Left ventricle myocardium superior (tissue), 1 donor: ENCODE measurements at regions not wholly inside any gene's neighbourhood (a gene's known extent, or its start where the extent isn't known, plus 50 kb on each side); places are given as distances from the start of the nearest gene placed in this dataset.
A peak's percentile ranks its signal among the peaks of the same experiment; 100 is the strongest.

ENCODE experiments used
- ATAC-seq: fragments of 200-7000 bp; cut with Tn5 transposase; one replicate; pipeline ENCODE4 v1.9.1; 2020; ENCODE audit warnings: mild to moderate bottlenecking, moderate library complexity
- DNase-seq: peaks from one replicate; pipeline ENCODE4 v3.0.0-alpha.2; 2020
- intact Hi-C: fragments of 100-400 bp; cut with micrococcal nuclease; formaldehyde crosslinking; loops from one replicate; pipeline ENCODE4 v1.11.0; 2022
- donor health status: DM: no; HTN: yes; CAD: no; lungs with severe emphysema.

DNA sequence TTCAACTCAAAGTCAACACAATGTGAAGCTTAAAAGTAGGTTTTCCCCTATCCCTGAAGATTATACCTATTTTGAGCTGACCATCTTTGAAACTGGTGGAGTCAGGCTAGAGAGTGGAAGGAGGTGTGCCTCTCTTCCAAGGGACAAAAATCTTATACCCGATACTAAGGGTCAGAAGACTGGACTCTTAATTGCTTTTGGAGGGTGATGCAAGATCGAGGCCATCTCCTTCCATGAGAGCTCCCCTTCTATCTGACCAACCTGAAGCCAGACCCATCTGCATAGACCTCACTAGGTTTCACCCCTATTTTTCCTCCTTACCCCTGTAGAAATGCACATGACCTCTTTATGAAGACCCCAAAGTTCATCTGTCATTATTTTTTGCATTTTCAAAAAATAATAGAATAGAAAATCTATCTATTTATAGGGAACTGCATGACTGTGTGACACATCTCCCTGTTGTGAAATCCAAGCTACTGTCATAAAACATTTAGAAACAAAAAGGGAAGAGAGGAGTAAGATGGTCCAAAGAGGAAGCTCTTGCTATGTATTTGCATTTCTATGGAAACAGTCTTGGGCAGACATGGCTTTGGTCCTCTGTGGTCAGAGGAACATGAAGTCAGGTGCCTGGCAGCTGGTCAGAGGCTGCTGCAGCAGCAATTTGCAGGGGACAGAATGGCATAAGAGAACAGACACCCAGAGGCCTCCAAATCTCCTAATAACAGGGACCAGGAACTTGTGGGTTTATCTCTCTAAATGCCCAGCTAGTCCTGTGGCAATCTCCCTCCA is 349.2 kb downstream of the MAFB start:
- peak; percentile 50 for DNase-seq
- intact Hi-C loops = no loop called here
- ATAC-seq = peak; percentile 89

DNA sequence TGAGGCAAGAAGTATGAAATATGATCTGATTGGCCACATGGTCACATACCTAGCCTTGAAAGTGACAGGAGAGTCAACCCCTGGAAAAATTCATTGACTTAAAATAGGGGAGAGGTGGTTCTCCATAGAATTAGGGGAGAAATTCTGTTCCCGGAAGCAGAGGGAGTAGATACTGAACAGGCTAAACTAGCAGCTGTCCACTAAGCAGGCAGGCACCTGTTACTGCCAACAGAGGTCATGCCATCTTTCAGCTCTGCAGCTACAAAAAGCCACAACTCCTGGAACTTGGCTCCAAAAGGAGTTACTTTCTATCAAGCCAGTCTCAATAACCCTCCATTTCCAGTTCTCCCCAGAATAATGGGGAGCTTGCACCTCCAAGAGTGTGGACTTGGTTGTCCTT is 352.5 kb downstream of the MAFB start:
- intact Hi-C loops = no loop called here
- DNase-seq = no peak
- ATAC-seq = no peak

DNA sequence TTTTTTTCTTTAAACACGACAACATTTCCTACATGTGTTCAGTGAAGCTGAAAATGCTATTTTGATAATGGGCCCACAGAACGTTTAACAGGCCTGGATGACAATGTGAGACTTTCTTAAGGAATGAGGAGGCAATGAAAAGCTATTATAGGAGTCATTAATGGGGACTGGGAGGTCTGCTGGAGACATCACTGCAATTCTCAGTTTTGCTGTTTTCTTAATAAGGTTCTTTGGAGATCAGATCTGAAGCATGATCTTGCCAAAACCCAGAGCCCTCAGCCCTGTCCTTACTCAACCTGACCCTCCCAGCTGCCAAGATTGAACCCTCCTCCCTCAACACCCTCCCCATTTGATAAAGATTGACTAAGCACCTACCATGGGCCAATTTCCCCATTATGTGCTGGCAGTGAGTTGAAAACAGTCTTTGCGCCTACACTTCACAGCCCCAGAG is 353.1 kb downstream of the MAFB start:
- ATAC-seq (peak; percentile 16), DNase-seq (no peak)
- intact Hi-C loops = no loop called here

DNA sequence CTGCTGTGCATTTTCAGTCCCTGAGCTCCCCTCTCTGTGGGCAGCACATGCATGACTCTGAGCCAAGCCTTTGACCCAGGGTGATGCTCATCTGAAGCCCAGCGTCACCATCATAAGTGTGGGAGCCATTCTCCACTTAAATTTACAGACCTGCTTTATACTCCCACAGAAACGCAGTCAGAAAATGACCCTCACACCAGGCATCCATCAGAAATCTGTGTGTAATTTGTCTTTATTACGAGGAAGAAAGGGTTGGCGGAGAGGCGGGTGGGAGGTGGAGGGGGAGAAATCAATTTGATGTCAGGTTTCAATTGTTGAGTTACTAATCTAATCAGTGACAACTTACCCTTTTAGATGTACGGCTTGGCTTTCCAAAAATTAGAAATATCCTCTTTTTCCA is 353.6 kb downstream of the MAFB start:
- ATAC-seq (no peak), DNase-seq (no peak)
- intact Hi-C loops = no loop called here

DNA sequence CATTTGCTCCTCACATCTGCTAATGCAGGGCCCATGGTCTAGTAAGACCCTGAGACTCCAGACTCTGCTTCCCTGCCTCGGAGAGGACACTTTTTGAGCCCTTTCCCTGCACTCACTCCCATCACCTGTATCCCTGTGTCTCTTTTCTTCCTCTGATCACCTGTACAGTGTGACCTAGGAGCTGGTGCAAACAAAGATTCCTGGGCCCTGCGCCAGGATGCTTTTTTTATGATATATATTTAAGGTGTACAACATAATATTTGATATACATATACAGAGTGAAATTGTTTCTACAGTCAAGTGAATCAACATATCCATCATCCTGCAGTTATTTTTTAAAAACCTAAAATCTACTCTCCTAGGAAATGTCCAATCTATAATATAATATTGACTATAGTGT is 355.4 kb downstream of the MAFB start:
- DNase-seq = no peak
- ATAC-seq = no peak
- intact Hi-C loops = no loop called here

DNA sequence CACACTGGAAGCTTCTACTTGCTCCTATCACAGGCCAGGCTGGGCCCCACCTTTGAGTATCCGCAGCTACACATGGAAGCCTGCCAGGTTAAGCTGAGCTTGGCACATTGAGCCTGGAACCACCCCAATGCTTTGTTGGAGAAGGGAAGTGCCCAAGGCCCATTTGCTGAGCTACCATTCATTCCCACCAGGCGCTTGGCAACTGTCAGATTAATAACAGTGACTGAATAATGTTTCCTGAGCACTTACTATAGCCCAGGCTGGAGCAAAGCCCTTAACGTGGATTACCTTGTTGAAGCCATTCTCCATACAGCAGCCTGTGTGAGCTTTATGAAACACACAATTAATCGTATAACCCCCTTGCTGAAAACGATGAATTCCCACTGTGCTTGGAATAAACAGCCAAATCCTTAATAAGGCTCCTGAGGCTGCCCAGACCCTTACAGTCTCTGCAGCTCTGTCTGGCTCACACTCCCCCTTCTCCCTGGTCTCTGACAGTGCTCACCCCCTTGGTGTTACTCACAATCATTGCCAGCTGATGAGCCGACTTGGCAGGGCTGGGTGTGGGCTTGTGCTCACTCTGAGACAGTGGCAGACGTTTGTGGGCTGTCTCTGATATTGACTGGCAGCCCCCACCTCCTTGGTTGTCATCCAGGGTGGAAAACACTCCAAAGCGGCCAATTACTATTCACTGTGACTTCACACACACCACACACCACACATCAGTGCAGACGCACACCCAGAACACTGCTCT is 357.1 kb downstream of the MAFB start:
- intact Hi-C loops = no loop called here
- ATAC-seq = peak; percentile 59

DNA sequence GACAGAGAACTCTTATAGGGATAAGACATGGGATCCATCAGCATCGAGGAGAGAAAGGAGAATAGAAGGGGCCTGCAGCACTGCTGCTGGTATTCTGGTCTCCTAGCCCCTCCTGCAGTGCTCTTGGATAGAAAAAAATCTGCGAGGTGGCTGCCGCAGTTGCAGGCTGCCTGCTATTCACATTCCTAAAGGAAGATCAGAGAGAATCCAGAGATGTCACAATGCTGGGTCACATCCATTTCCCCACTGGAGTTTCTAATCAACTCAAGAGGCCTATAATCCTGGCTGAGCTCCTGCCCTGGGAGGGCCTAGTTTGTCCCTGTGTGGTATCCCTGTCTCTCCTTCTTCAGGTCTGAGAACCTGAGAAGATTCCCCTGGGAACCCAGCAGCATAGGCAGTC is 357.8 kb downstream of the MAFB start:
- intact Hi-C loops = no loop called here
- DNase-seq = no peak
- ATAC-seq = no peak

More for the DNA sequence above, 357.1 kb downstream of the MAFB start:
- no peak for DNase-seq

DNA sequence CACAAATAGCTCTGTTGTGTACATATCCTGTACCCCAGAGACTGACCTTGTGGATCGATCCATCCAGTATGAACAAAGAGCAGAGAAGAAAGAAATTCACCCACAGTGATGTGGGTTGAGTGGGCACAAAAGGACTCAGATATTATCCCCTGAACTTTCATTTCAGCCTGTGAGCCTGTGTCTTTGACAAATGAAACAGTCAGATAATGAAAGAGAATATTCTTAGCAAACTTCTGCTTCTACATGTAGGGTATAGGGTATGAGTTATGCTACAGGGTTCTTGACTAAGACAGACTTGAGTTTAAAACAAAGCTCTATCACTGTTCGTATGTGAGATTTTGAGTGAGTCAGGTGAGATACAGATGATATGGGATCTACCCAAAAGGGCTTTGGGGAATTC is 359.7 kb downstream of the MAFB start:
- ATAC-seq = no peak
- intact Hi-C loops = no loop called here
- DNase-seq = no peak

DNA sequence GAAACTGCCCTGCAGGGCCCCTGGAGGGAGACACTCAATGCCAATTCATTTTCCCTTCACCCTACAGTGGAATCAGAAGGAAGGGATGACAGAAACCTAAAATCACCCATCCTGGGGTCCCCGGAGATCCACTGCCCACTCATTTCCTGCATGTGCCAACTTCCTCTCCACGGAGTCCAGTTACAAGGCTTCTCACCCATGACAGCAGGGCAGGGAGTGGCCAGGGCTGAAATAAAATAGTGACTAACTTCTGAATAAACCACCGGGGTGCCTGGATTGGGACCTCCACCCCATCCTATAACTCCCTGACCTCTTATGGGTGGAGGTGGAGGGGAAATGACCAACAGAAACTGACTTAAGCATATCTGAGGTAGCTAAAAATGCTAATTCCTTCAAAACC is 362.3 kb downstream of the MAFB start:
- ATAC-seq (no peak), DNase-seq (no peak)
- intact Hi-C loops = no loop called here

DNA sequence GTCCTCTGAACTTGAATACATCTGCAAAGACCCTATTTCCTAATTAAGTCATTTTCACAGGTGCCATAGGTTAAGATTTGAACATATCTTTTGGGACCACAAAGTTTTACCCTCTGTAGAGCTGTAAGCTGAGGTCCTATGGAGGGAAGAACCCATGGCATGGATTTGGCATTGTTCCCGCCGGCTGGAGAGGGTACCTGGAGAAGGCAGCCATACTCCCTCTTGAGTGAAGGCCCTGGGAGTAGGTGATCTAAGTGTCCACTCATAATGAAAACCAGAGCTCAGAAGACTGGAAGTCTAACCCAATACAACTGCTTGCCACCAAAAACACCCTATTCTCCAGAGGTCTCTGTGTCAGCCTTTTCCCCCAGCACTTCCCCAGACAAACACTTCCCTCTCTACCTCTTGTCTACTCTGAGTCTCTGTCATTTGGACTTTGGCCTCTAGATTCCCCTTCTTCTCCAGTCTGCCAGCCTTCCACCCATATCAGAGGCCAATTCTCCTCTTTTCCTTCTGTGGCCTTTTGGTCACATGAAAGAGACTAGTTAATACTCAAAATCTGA is 363.9 kb downstream of the MAFB start:
- DNase-seq = no peak
- no peak for ATAC-seq
- intact Hi-C loops = no loop called here

DNA sequence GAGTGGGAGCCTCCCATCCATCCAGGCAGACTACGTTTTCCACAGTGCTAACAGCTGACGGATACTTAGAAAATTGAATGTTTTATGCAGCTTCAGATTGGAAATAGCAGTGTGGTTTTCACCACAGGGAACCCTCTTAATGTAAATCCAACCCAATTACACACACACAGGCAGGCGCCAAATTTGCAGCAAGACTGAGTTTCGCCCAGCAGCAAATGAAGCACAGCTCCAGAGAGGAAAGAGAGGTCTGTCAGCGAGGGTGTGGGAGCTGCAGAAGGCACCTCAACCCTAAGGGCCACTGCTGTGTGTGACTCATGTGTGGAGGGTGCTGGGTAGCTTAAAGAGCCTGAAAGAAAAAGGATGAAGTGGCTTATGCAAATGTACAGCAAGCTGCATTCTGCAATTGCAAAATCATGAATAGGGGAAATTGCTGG is 365.7 kb downstream of the MAFB start:
- intact Hi-C loops = no loop called here
- ATAC-seq (peak; percentile 48), DNase-seq (no peak)

DNA sequence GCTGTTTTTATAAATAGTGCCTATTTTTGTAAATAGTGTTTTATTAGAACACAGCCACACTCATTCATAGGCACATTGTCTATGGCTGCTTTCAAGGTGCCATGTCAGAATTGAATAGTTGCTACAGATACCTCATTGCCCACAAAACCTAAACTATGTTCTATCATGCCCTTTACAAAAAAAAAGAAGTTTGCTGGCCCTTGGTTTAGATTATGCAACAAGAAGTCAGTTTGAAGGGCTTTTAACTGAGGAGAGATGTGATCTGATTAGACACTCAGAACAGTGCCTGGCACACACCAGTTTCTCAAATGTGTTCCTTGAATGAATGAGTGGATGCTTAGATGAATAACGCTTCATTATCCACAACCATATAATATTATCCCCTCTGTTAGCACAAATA is 366.1 kb downstream of the MAFB start:
- ATAC-seq = no peak
- intact Hi-C loops = no loop called here
- DNase-seq = no peak

DNA sequence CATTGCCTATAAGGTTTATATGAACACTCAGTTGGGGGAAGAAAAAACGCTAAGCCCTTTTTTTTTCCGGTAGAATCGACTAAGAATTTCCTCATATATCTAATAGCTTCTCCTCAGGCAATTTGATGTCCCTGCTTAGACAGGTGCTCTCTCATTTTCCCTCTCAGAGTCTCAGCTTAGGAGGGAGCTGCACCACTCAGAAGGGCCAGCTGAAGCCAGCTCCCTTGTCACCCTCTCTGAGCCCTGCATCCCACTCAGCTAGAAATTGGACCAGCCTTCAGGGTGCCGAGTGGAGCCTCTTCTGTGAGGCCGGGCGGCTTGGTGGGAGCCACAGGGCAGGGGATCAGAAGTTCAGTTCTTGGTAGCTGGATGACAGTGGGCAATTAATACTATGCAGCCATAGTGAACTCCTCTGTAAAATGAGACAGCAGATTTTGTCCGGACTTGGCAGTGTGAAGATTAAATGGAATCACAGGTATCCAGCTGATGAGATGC is 368.5 kb downstream of the MAFB start:
- intact Hi-C loops = no loop called here
- no peak for ATAC-seq
- DNase-seq = no peak

DNA sequence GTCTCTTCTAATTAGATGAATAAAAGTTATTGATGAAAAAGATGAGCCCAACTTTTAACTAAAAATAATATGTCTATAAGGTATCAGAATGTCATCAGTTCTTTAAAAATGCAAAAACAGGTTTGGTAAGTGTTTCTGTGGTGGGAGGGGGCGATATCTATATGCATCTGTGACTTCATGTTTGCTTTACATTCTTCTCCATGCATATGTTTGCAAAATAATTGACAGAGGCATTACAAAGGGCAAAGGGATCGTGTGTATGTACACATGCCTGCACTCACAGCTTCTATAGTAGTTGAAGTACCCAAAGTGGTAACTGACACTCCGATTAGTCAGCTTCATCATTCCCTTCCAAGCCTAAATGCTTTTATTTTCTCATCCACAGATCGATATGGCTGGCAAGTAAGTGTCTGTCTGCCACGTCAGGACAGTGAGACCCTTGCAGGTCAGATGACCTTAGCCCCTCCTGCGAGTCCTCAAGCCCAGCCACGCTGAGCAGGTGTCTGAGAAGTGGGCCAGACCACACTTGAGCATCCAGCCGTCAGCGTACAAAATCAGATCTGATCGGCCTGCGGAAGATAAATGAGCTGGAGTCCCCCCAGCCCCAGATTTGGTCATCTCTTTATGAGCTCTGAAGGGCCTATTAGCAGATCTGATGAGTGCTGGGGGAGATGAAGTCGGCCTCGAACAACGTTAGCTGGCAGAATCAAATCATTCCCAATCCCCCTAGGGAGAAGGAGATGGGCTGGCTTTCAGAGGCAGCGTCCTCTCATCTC is 369.1 kb downstream of the MAFB start:
- ATAC-seq = no peak
- no peak for DNase-seq

DNA sequence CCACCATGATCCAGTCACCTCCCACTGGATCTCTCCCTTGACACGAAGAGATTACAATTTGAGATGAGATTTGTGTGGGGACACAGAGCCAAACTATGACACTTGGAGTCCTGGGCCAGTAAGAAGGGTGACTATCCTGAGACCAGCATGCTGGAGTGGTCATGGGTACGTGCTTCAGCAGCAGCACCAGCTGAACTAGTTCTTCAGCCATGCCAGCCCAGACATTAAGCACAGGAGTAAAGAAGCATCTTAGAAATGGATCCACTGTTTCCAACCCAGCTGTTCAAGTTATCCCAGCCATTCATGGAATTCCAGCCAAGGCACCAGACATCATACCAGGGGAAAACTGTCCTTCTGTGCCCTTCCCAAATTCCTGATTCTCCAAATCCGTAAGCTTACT is 370.0 kb downstream of the MAFB start:
- DNase-seq (no peak), ATAC-seq (no peak)
- intact Hi-C loops = no loop called here

More for the DNA sequence above, 369.1 kb downstream of the MAFB start:
- intact Hi-C loops = no loop called here

DNA sequence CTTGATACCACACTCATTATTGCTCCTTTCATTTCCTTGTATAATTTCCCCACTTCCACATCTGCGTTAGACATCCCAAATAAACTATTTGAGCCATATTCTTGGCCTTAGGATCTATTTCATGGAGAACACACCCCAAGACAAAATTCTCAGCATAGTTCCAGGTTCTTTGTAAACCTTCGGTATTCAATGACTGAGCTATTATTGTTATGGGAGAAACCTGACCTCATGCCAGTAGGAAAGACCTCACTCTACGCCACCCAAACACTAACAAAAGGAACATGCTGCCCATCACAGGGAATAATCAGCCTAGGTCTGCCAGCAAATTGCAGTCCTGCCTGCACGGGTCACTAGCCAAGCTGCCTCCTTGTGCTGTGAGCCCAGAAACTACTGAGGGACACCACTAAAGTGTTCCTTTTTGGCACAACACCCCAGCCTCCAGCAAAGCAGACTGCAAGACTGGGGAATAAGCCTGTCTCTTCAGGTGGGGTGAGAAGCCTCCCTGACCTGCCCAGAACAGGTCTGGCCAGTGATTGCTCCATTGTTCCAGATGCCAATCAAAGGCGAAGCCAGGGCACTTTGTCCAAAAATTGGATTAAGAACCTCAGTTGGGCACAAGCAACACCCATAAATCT is 371.8 kb downstream of the MAFB start:
- ATAC-seq (no peak), DNase-seq (no peak)
- intact Hi-C loops = no loop called here

DNA sequence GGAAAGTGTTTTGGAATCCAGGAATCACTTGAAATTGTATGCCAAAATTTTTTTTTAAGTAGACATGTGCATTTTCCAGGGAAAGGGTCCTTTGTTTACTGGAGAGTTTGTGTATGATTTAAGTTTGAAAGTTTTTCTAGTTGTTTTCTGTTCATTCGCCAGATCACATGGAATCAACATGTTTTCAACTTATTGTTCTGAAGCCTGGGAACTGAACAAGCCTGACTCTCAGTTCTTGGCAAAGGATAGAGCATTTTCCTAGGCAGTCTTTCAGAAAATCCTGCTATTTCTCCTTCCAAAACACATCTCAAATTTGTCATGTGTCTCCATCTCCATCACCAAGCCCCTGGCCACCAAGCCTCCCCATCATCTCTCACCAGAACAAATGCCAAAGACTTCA is 374.8 kb downstream of the MAFB start:
- DNase-seq = no peak
- ATAC-seq = peak; percentile 66
- intact Hi-C loops = no loop called here

DNA sequence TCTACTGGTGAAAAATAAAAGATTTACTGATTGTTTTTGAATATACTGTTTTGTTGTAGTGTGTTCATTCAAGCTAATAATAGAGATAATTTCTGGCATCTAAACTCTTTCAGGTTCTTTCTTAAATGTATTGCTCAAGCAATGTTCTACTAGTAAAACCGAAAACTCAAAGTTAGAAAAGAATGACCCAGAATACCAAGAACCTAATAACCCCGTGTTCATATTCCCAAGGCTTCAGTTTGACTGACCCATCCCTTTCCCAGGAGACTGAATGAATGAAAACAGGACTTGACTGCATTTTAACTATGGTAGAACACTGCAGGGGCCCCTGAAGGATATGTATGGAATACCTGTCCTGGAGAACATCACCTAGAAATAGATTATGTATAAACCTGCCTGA is 375.3 kb downstream of the MAFB start:
- intact Hi-C loops = no loop called here
- ATAC-seq = no peak
- no peak for DNase-seq

DNA sequence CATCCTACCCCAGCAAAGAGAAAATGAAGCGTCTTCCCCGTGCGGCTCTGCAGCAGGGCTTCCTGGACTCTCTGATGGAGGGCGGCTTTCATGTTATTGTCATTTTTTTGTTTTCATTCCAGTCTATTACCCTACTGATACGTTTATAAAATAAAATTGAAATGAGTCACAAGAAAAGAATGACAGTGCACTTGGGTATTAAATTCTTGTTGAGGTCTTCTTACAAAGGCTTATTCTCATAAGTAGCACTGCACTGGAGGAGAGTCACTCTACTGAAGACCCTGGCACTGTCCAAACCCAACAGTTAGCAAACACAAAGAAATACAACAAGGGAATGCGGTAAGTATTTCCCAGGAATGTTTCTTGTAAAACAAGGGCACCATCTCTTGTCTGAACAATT is 379.3 kb downstream of the MAFB start:
- ATAC-seq = no peak
- no peak for DNase-seq
- intact Hi-C loops = no loop called here
